CD4-positive, CD25-positive, alpha-beta regulatory T cell (primary cell): ENCODE measurements at regions not wholly inside any gene's neighbourhood (a gene's known extent, or its start where the extent isn't known, plus 50 kb on each side); places are given as distances from the start of the nearest gene placed in this dataset.

ENCODE experiments used
- ATAC-seq, 2 donors: fragments of 150-1000 bp; cut with Tn5 transposase; one replicate each; pipeline ENCODE4 v1.10.0; 2021; ENCODE audit warnings: low read depth in 2 of 2, moderate number of reproducible peaks in 2 of 2, moderate library complexity in 1 of 2
- DNase-seq, 3 donors: peaks; one replicate each; pipeline versions ENCODE4 v3.0.0 to v3.0.0-alpha.2; 2012 to 2022; ENCODE audit warnings: mixed read lengths in 1 of 3
- H3K27ac ChIP-seq: one replicate; pipeline ENCODE4 v1.7.0; 2013; ENCODE audit warnings: mild to moderate bottlenecking, low read length; ENCODE audit not compliant: insufficient read depth, poor library complexity, severe bottlenecking
- H3K27me3 ChIP-seq: one replicate; pipeline ENCODE4 v1.7.0; 2013; ENCODE audit warnings: low read length; ENCODE audit not compliant: control insufficient read depth, insufficient read depth
- H3K36me3 ChIP-seq: one replicate; pipeline ENCODE4 v1.7.0; 2013; ENCODE audit warnings: mild to moderate bottlenecking, low read length, moderate library complexity; ENCODE audit not compliant: control insufficient read depth, insufficient read depth
- H3K4me1 ChIP-seq: 2 replicates; pipeline ENCODE4 v1.7.0; 2013; ENCODE audit warnings: mild to moderate bottlenecking, low read length; ENCODE audit not compliant: insufficient read depth, control insufficient read depth, poor library complexity, severe bottlenecking
- H3K4me3 ChIP-seq: one replicate; pipeline ENCODE4 v1.7.0; 2013; ENCODE audit warnings: low read depth, mild to moderate bottlenecking, low read length, moderate library complexity
- H3K9me3 ChIP-seq, 2 experiments: 1 replicate in 1 of 2; 2 replicates in 1 of 2; pipeline ENCODE4 v1.7.0; 2013; ENCODE audit warnings: low read length in 2 of 2, mild to moderate bottlenecking in 1 of 2, moderate library complexity in 1 of 2; ENCODE audit not compliant: control insufficient read depth in 2 of 2
- H3K27ac Mint-ChIP-seq, 3 donors: one replicate each; pipeline ENCODE4 v1.8.0; 2020 to 2022; ENCODE audit warnings: mild to moderate bottlenecking in 3 of 3, mixed read lengths in 3 of 3, moderate library complexity in 2 of 3
- H3K27me3 Mint-ChIP-seq: one replicate; pipeline ENCODE4 v1.8.0; 2022; ENCODE audit warnings: mild to moderate bottlenecking, mixed read lengths
- H3K36me3 Mint-ChIP-seq: one replicate; pipeline ENCODE4 v1.8.0; 2020; ENCODE audit warnings: mixed read lengths
- H3K4me1 Mint-ChIP-seq, 4 donors: one replicate each; pipeline ENCODE4 v1.8.0; 2020 to 2022; ENCODE audit warnings: mixed read lengths in 4 of 4, mild to moderate bottlenecking in 1 of 4
- H3K4me3 Mint-ChIP-seq, 4 donors: one replicate each; pipeline ENCODE4 v1.8.0; 2020 to 2022; ENCODE audit warnings: mild to moderate bottlenecking in 4 of 4, mixed read lengths in 4 of 4, moderate library complexity in 3 of 4
- H3K9me3 Mint-ChIP-seq, 7 donors: one replicate each; pipeline ENCODE4 v1.8.0; 2020 to 2022; ENCODE audit warnings: mixed read lengths in 7 of 7, mild to moderate bottlenecking in 3 of 7, moderate library complexity in 2 of 7

DNA sequence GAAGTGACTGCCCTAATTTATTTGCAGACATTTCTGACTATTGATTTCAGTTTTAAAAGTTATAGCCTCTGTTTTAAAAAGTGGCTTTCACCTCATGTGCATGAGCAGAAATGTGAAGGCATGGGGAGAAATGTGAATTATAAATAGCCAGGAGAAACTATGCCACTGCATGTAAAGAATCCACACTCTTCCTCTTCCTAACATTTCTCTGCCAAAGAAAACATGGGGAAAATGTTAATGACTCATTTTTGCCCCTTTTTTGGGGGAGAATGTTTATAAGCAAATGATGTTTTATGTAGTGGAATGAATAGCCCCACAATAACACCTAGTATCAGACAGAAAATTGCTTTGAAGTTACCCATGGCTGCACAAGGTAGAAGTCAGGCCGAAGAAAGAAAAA lies 249.0 kb upstream of the TANK start:
- H3K4me3 ChIP-seq, result no peak overlapping the region
- H3K9me3 ChIP-seq, result no peaks in the 10 kb centered on the region
- no peaks in the 10 kb centered on the region for H3K36me3 ChIP-seq
- no peaks in the 10 kb centered on the region for H3K4me1 ChIP-seq
- Mint-ChIP-seq H3K4me1 (no peaks in the 10 kb centered on the region), H3K9me3 (peaks cover 0 to 7% (median 0%) of the 10 kb centered on the region in 7 donors), H3K27ac (no peak overlapping the region), H3K27me3 (peaks cover 12% of the 10 kb centered on the region), H3K4me3 (no peak overlapping the region), H3K36me3 (peaks cover 3% of the 10 kb centered on the region)
- ATAC-seq (no peak), DNase-seq (no peak)
- peaks cover 3% of the 10 kb centered on the region for H3K27me3 ChIP-seq
- no peak overlapping the region for H3K27ac ChIP-seq

DNA sequence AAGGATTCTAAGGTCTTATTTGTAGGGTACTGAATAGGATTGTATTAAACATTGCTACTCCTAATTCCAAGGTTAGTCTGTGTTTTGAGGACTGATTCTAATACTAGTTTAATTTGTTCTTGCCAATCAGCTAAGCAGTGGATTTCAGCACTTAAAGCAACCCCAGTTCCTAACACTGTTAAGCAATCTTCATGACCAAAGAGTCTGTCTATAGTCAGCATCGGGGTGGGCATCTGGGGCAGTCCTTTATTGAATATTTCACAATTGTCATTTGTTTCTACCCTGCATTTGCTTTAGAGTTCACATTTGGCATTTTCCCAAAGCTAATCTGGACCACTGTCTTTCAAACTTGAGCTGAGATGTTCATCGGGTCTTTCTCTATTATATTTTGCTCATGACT lies 248.0 kb upstream of the TANK start:
- Histone ChIP-seq H3K36me3 (no peaks in the 10 kb centered on the region), H3K27me3 (peaks cover 3% of the 10 kb centered on the region), H3K9me3 (no peaks in the 10 kb centered on the region), H3K4me3 (no peak overlapping the region), H3K4me1 (no peaks in the 10 kb centered on the region), H3K27ac (no peak overlapping the region)
- DNase-seq (no peak), ATAC-seq (no peak)
- Mint-ChIP-seq H3K4me3 (no peak overlapping the region), H3K9me3 (peaks cover 0 to 7% (median 0%) of the 10 kb centered on the region in 7 donors), H3K27ac (no peak overlapping the region), H3K27me3 (peaks cover 16% of the 10 kb centered on the region), H3K36me3 (no peaks in the 10 kb centered on the region), H3K4me1 (no peaks in the 10 kb centered on the region)

DNA sequence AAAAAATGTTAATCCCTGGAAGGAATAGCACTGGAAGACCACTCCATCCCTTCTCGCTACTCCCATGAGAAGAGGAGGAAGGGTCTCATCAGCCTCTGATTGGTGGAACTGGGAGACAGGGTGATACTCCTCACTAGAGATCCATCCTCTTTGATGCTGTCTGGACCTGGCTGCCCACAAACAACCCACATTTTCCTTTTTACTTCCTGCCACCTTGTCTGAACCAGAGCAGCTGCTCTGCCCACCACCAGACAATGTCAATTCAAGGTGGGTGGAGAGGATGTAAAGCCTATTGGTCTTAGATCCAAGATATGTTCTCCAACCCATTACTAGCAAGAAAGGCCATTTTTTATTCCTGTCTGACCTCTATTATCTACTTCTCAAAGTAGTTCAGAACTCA lies 246.9 kb upstream of the TANK start:
- peaks cover 0 to 7% (median 0%) of the 10 kb centered on the region in 7 donors for H3K9me3 Mint-ChIP-seq
- ATAC-seq, result no peak
- H3K4me3 Mint-ChIP-seq, result no peak overlapping the region
- Histone ChIP-seq H3K4me1 (no peaks in the 10 kb centered on the region), H3K36me3 (no peaks in the 10 kb centered on the region), H3K27me3 (peaks cover 3% of the 10 kb centered on the region), H3K27ac (no peak overlapping the region), H3K9me3 (no peaks in the 10 kb centered on the region), H3K4me3 (no peak overlapping the region)
- no peak for DNase-seq
- H3K36me3 Mint-ChIP-seq, result no peaks in the 10 kb centered on the region
- H3K4me1 Mint-ChIP-seq, result no peaks in the 10 kb centered on the region
- H3K27me3 Mint-ChIP-seq, result peaks cover 16% of the 10 kb centered on the region
- no peak overlapping the region for H3K27ac Mint-ChIP-seq

DNA sequence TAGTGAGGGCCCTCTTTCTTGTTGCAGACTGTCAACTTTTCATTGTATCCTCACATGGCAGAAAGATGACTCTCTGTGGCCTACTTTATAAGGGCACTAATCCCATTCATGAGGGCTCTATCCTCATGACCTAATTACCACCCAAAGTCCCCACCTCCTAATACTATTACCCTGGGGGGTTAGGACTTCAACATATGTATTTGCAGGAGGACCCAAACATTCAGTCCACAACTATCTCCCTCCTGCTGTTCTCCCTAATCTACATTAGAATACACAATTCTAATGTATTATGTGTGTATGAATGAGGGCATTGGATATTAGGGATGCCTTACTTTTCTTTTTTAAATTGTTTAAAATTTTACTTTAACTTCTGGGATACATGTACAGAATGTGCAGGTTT lies 246.0 kb upstream of the TANK start:
- Mint-ChIP-seq H3K27me3 (peaks cover 11% of the 10 kb centered on the region), H3K4me1 (no peaks in the 10 kb centered on the region), H3K36me3 (no peaks in the 10 kb centered on the region), H3K9me3 (peaks cover 0 to 7% (median 0%) of the 10 kb centered on the region in 7 donors), H3K27ac (no peak overlapping the region), H3K4me3 (no peak overlapping the region)
- Histone ChIP-seq H3K27me3 (no peaks in the 10 kb centered on the region), H3K27ac (no peak overlapping the region), H3K4me3 (no peak overlapping the region), H3K4me1 (no peaks in the 10 kb centered on the region), H3K9me3 (no peaks in the 10 kb centered on the region), H3K36me3 (no peaks in the 10 kb centered on the region)
- ATAC-seq, result no peak
- no peak for DNase-seq

DNA sequence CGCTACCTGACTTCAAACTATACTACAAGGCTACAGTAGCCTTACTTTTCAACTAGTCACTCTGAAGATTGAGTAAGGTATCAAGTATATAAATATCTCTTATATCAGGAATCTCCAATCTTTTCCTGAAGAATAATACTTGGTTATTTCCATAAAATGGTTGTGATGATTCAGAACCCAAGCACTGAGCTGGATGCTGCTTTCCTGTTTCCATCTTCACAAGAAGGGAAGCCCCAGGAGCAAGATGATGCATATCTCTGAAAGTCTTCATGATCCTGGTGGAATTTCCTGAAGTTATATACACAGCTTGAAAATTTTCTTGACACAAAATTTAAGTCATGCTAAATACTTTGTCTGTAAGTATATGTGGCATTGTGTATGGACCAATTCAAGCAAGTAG lies 243.9 kb upstream of the TANK start:
- Histone ChIP-seq H3K9me3 (no peaks in the 10 kb centered on the region), H3K27me3 (peaks cover 2% of the 10 kb centered on the region), H3K4me1 (no peaks in the 10 kb centered on the region), H3K36me3 (no peaks in the 10 kb centered on the region), H3K27ac (no peak overlapping the region), H3K4me3 (no peak overlapping the region)
- no peaks in the 10 kb centered on the region for H3K36me3 Mint-ChIP-seq
- no peaks in the 10 kb centered on the region for H3K4me1 Mint-ChIP-seq
- no peak for DNase-seq
- no peak overlapping the region for H3K27ac Mint-ChIP-seq
- H3K27me3 Mint-ChIP-seq, result peaks cover 17% of the 10 kb centered on the region
- no peak for ATAC-seq
- peaks cover 0 to 7% (median 0%) of the 10 kb centered on the region in 7 donors for H3K9me3 Mint-ChIP-seq
- H3K4me3 Mint-ChIP-seq, result no peak overlapping the region

DNA sequence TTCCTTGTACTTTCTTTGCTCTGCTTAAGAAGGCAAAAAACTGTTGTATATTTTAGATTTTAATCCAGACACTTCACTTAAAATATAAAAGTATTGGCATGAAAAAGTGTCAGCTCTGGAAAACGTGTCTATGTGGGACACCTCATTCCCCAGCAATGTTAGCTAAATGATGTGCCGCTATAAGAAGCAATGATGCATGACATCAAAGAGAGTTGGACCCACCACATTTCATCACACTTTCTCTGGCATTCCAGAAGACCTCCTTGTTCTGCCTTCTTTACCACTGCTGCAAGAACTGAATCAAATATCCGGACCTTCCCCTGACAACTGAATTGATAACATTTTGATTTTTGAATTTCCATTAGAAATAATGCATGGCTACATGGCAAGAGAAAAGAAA lies 242.4 kb upstream of the TANK start:
- no peaks in the 10 kb centered on the region for H3K9me3 ChIP-seq
- DNase-seq (no peak), ATAC-seq (no peak)
- Mint-ChIP-seq H3K36me3 (no peaks in the 10 kb centered on the region), H3K4me3 (no peak overlapping the region), H3K27ac (no peak overlapping the region), H3K4me1 (no peaks in the 10 kb centered on the region), H3K9me3 (peaks cover 0 to 7% (median 0%) of the 10 kb centered on the region in 7 donors), H3K27me3 (peaks cover 12% of the 10 kb centered on the region)
- H3K36me3 ChIP-seq, result no peaks in the 10 kb centered on the region
- H3K4me1 ChIP-seq, result no peaks in the 10 kb centered on the region
- peaks cover 2% of the 10 kb centered on the region for H3K27me3 ChIP-seq
- H3K27ac ChIP-seq, result no peak overlapping the region
- H3K4me3 ChIP-seq, result no peak overlapping the region

DNA sequence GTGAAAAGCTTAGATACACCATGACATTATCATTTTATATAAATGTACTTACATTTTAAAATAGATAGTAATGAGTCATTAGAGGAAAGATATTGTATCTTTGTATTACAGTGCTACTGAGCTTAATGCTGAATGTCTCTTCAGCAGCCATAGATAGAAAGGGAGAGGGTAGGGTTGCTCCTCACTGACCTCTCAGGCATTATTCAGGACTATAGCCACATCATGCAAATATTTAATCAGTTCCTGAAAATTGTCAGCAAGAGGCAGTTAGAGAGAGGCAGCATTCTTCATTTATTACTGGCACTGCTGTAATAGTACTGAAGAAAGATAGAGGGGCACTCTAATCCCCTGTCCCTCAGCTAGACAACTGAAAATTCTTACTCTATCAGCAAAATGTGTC lies 242.0 kb upstream of the TANK start:
- Histone ChIP-seq H3K27me3 (peaks cover 2% of the 10 kb centered on the region), H3K4me1 (no peaks in the 10 kb centered on the region), H3K9me3 (no peaks in the 10 kb centered on the region), H3K36me3 (no peaks in the 10 kb centered on the region), H3K27ac (no peak overlapping the region), H3K4me3 (no peak overlapping the region)
- ATAC-seq, result no peak
- H3K9me3 Mint-ChIP-seq, result peaks cover 0 to 7% (median 0%) of the 10 kb centered on the region in 7 donors
- H3K27ac Mint-ChIP-seq, result no peak overlapping the region
- H3K36me3 Mint-ChIP-seq, result no peaks in the 10 kb centered on the region
- H3K27me3 Mint-ChIP-seq, result peaks cover 10% of the 10 kb centered on the region
- no peak overlapping the region for H3K4me3 Mint-ChIP-seq
- H3K4me1 Mint-ChIP-seq, result no peaks in the 10 kb centered on the region
- no peak for DNase-seq

DNA sequence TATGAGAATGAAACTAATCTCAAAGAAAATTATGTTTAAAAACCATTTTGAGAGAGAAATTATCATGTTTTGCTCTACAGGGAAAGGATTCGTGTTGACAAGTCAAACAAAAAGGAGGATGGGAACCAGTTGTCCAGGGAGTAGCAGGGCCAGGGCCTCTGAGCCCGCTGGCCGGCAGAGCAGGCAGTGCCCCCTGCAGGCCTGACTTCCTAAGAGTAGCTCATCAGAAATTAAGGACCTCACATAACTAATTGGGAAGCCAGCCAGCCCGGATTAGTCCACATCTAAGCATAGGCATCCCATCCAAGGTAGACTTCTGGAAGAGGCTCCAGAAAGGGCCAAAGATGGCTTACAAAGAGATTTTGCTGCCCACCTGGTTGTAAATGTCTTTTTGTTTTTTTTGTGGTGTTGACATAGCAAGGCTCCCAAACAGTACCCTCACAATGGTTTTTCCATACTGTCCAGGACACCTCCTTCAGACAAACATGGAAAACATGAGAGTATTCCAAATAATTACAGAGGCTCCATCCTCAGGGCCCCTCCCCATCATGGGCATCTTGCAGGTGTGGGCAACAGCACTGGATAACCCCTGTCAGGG lies 241.2 kb upstream of the TANK start:
- H3K4me3 Mint-ChIP-seq, result no peak overlapping the region
- ATAC-seq, result no peak
- no peak overlapping the region for H3K27ac ChIP-seq
- H3K36me3 ChIP-seq, result no peaks in the 10 kb centered on the region
- no peaks in the 10 kb centered on the region for H3K4me1 ChIP-seq
- H3K27me3 ChIP-seq, result peaks cover 2% of the 10 kb centered on the region
- no peaks in the 10 kb centered on the region for H3K36me3 Mint-ChIP-seq
- peaks cover 10% of the 10 kb centered on the region for H3K27me3 Mint-ChIP-seq
- peak in 1 of 3 donors; percentile 14 for DNase-seq
- peaks cover 0 to 7% (median 0%) of the 10 kb centered on the region in 7 donors for H3K9me3 Mint-ChIP-seq
- H3K4me3 ChIP-seq, result no peak overlapping the region
- H3K4me1 Mint-ChIP-seq, result no peaks in the 10 kb centered on the region
- no peak overlapping the region for H3K27ac Mint-ChIP-seq
- H3K9me3 ChIP-seq, result no peaks in the 10 kb centered on the region
